ENCODE measurements at regions not wholly inside any gene's neighbourhood (a gene's known extent, or its start where the extent isn't known, plus 50 kb on each side); places are given as distances from the start of the nearest gene placed in this dataset.

- H3K27me3 Mint-ChIP-seq, result peaks cover 8% of the 10 kb centered on the region
- H3K4me1 Mint-ChIP-seq (ENCODE audit: low read depth), result peaks cover 6% of the 10 kb centered on the region
- H3K9me3 Mint-ChIP-seq, result no peaks in the 10 kb centered on the region
- H3K4me3 Mint-ChIP-seq, result no peak overlapping the region
- no peaks in the 10 kb centered on the region for H3K36me3 Mint-ChIP-seq (ENCODE audit: low read depth)
- H3K27ac Mint-ChIP-seq, result no peak overlapping the region
Observed at GRCh38 chr9:1461812-1462211, 411.7 kb downstream of the DMRT2 start.

- Mint-ChIP-seq H3K27me3 (peaks cover 5% of the 10 kb centered on the region), H3K36me3 (ENCODE audit: low read depth) (no peaks in the 10 kb centered on the region), H3K9me3 (no peaks in the 10 kb centered on the region), H3K4me3 (no peak overlapping the region), H3K4me1 (ENCODE audit: low read depth) (peaks cover 6% of the 10 kb centered on the region), H3K27ac (no peak overlapping the region)
Observed at GRCh38 chr9:1462626-1463308, 412.6 kb downstream of the DMRT2 start.

GRCh38 chr9:1469996-1470395 lies 419.8 kb downstream of the DMRT2 start:
- no peak overlapping the region for H3K4me3 Mint-ChIP-seq
- no peaks in the 10 kb centered on the region for H3K9me3 Mint-ChIP-seq
- no peaks in the 10 kb centered on the region for H3K36me3 Mint-ChIP-seq (ENCODE audit: low read depth)
- no peaks in the 10 kb centered on the region for H3K4me1 Mint-ChIP-seq (ENCODE audit: low read depth)
- H3K27me3 Mint-ChIP-seq, result peaks cover 3% of the 10 kb centered on the region
- H3K27ac Mint-ChIP-seq, result no peak overlapping the region

GRCh38 chr9:1473956-1474634 lies 423.9 kb downstream of the DMRT2 start:
- Mint-ChIP-seq H3K4me1 (ENCODE audit: low read depth) (no peaks in the 10 kb centered on the region), H3K9me3 (peaks cover 9% of the 10 kb centered on the region), H3K27me3 (peaks cover 3% of the 10 kb centered on the region), H3K4me3 (no peak overlapping the region), H3K36me3 (ENCODE audit: low read depth) (no peaks in the 10 kb centered on the region), H3K27ac (no peak overlapping the region)

- H3K4me3 Mint-ChIP-seq, result no peak overlapping the region
- H3K27ac Mint-ChIP-seq, result no peak overlapping the region
- no peaks in the 10 kb centered on the region for H3K36me3 Mint-ChIP-seq (ENCODE audit: low read depth)
- H3K4me1 Mint-ChIP-seq (ENCODE audit: low read depth), result no peaks in the 10 kb centered on the region
- peaks cover 3% of the 10 kb centered on the region for H3K27me3 Mint-ChIP-seq
- H3K9me3 Mint-ChIP-seq, result peaks cover 9% of the 10 kb centered on the region
Observed at GRCh38 chr9:1474671-1475070, 424.5 kb downstream of the DMRT2 start.

- H3K9me3 Mint-ChIP-seq, result peaks cover 5% of the 10 kb centered on the region
- H3K36me3 Mint-ChIP-seq (ENCODE audit: low read depth), result no peaks in the 10 kb centered on the region
- H3K4me3 Mint-ChIP-seq, result no peak overlapping the region
- H3K27me3 Mint-ChIP-seq, result peaks cover 8% of the 10 kb centered on the region
- H3K27ac Mint-ChIP-seq, result peak overlapping the region; percentile 80
- H3K4me1 Mint-ChIP-seq (ENCODE audit: low read depth), result no peaks in the 10 kb centered on the region
Observed at GRCh38 chr9:1490341-1491232, 440.4 kb downstream of the DMRT2 start.

- H3K27ac Mint-ChIP-seq, result no peak overlapping the region
Observed at GRCh38 chr9:1492156-1492555, 442.0 kb downstream of the DMRT2 start.

GRCh38 chr9:1495282-1496030 lies 445.3 kb downstream of the DMRT2 start:
- Mint-ChIP-seq H3K27ac (no peak overlapping the region), H3K4me1 (ENCODE audit: low read depth) (no peaks in the 10 kb centered on the region), H3K9me3 (no peaks in the 10 kb centered on the region), H3K36me3 (ENCODE audit: low read depth) (no peaks in the 10 kb centered on the region), H3K27me3 (peaks cover 9% of the 10 kb centered on the region), H3K4me3 (no peak overlapping the region)

More at GRCh38 chr9:1492156-1492555, 442.0 kb downstream of the DMRT2 start:
- Mint-ChIP-seq H3K36me3 (ENCODE audit: low read depth) (no peaks in the 10 kb centered on the region), H3K9me3 (peaks cover 5% of the 10 kb centered on the region), H3K4me3 (no peak overlapping the region), H3K27me3 (peaks cover 9% of the 10 kb centered on the region), H3K4me1 (ENCODE audit: low read depth) (no peaks in the 10 kb centered on the region)

- Mint-ChIP-seq H3K4me1 (ENCODE audit: low read depth) (peaks cover 11% of the 10 kb centered on the region), H3K27ac (no peak overlapping the region)
Observed at GRCh38 chr9:1505489-1505888, 455.3 kb downstream of the DMRT2 start.

GRCh38 chr9:1510712-1511111 lies 460.6 kb downstream of the DMRT2 start:
- Mint-ChIP-seq H3K27ac (no peak overlapping the region), H3K36me3 (ENCODE audit: low read depth) (no peaks in the 10 kb centered on the region), H3K9me3 (no peaks in the 10 kb centered on the region), H3K4me3 (no peak overlapping the region), H3K4me1 (ENCODE audit: low read depth) (peaks cover 7% of the 10 kb centered on the region), H3K27me3 (peaks cover 3% of the 10 kb centered on the region)

More at GRCh38 chr9:1505489-1505888, 455.3 kb downstream of the DMRT2 start:
- Mint-ChIP-seq H3K27me3 (peaks cover 10% of the 10 kb centered on the region), H3K36me3 (ENCODE audit: low read depth) (no peaks in the 10 kb centered on the region), H3K4me3 (no peak overlapping the region), H3K9me3 (no peaks in the 10 kb centered on the region)

- no peaks in the 10 kb centered on the region for H3K36me3 Mint-ChIP-seq (ENCODE audit: low read depth)
- H3K27me3 Mint-ChIP-seq, result peaks cover 3% of the 10 kb centered on the region
Observed at GRCh38 chr9:1513105-1513504, 462.9 kb downstream of the DMRT2 start.

GRCh38 chr9:1514250-1514649 lies 464.1 kb downstream of the DMRT2 start:
- no peak overlapping the region for H3K27ac Mint-ChIP-seq
- no peaks in the 10 kb centered on the region for H3K4me1 Mint-ChIP-seq (ENCODE audit: low read depth)
- H3K36me3 Mint-ChIP-seq (ENCODE audit: low read depth), result no peaks in the 10 kb centered on the region
- H3K4me3 Mint-ChIP-seq, result no peak overlapping the region
- H3K27me3 Mint-ChIP-seq, result peaks cover 3% of the 10 kb centered on the region
- no peaks in the 10 kb centered on the region for H3K9me3 Mint-ChIP-seq

More at GRCh38 chr9:1513105-1513504, 462.9 kb downstream of the DMRT2 start:
- no peak overlapping the region for H3K4me3 Mint-ChIP-seq
- H3K4me1 Mint-ChIP-seq (ENCODE audit: low read depth), result no peaks in the 10 kb centered on the region
- no peak overlapping the region for H3K27ac Mint-ChIP-seq
- H3K9me3 Mint-ChIP-seq, result no peaks in the 10 kb centered on the region

GRCh38 chr9:1514776-1515363 lies 464.7 kb downstream of the DMRT2 start:
- Mint-ChIP-seq H3K4me1 (ENCODE audit: low read depth) (no peaks in the 10 kb centered on the region), H3K36me3 (ENCODE audit: low read depth) (no peaks in the 10 kb centered on the region), H3K4me3 (no peak overlapping the region)

GRCh38 chr9:1515557-1515956 lies 465.4 kb downstream of the DMRT2 start:
- Mint-ChIP-seq H3K4me3 (no peak overlapping the region), H3K36me3 (ENCODE audit: low read depth) (no peaks in the 10 kb centered on the region), H3K27ac (no peak overlapping the region), H3K27me3 (no peaks in the 10 kb centered on the region), H3K9me3 (no peaks in the 10 kb centered on the region), H3K4me1 (ENCODE audit: low read depth) (no peaks in the 10 kb centered on the region)

More at GRCh38 chr9:1514776-1515363, 464.7 kb downstream of the DMRT2 start:
- Mint-ChIP-seq H3K27me3 (peaks cover 3% of the 10 kb centered on the region), H3K9me3 (no peaks in the 10 kb centered on the region), H3K27ac (no peak overlapping the region)

Measured in stimulated activated naive CD8-positive, alpha-beta T cell treated with anti-CD3 and anti-CD28 coated beads, Interleukin-15, Interleukin-2, amounts not matched to agents 100 ng/mL and 50 ng/mL, for 24 hours (primary cell).